ENCODE measurements at regions not wholly inside any gene's neighbourhood (a gene's known extent, or its start where the extent isn't known, plus 50 kb on each side); places are given as distances from the start of the nearest gene placed in this dataset.
"Not testable (repeated sequence)": the region's sequence is repeated elsewhere in the genome, so short reads cannot be mapped to it uniquely, and the experiment has no call there.

GRCh38 chr9:108399851-108400250 lies 455.9 kb downstream of the ACTL7B start:
- Histone ChIP-seq H3K27me3 (replicated peaks in 2 of 5; ENCODE audit: control insufficient read depth in 4 of 5, insufficient read depth in 5 of 5, low read length in 4 of 5) (no peaks in the 10 kb centered on the region), H3K4me1 (ENCODE audit: control extremely low read depth in 1 of 4, control insufficient read depth in 4 of 4, insufficient read depth in 4 of 4, low read length in 3 of 4) (no peaks in the 10 kb centered on the region), H3K9me3 (ENCODE audit: control extremely low read depth in 1 of 5, control insufficient read depth in 4 of 5, insufficient read depth in 2 of 5, low read depth in 1 of 5, low read length in 4 of 5) (peaks cover 0 to 5% (median 0%) of the 10 kb centered on the region in 5 experiments), H3K4me3 (ENCODE audit: control insufficient read depth in 1 of 7, extremely low read depth in 1 of 7, insufficient read depth in 4 of 7, low read depth in 2 of 7, low read length in 6 of 7) (no peak overlapping the region), H3K27ac (ENCODE audit: insufficient read depth in 1 of 2, low read depth in 1 of 2, low read length in 2 of 2, poor library complexity in 1 of 2, severe bottlenecking in 2 of 2) (no peak overlapping the region), H3K36me3 (ENCODE audit: control insufficient read depth in 4 of 4, insufficient read depth in 4 of 4, low read length in 3 of 4) (no peaks in the 10 kb centered on the region)
- no CpG with 5 or more reads among the region's 2 CpGs for WGBS (ENCODE audit: insufficient coverage)
- ChIA-PET POLR2A (no interaction called here), CTCF (no interaction called here)
- DNase-seq, result no peak

GRCh38 chr9:108397286-108397685 lies 458.5 kb downstream of the ACTL7B start:
- peaks cover 0 to 5% (median 0%) of the 10 kb centered on the region in 5 experiments for H3K9me3 ChIP-seq (ENCODE audit: control extremely low read depth in 1 of 5, control insufficient read depth in 4 of 5, insufficient read depth in 2 of 5, low read depth in 1 of 5, low read length in 4 of 5)
- no peak overlapping the region for H3K27ac ChIP-seq (ENCODE audit: insufficient read depth in 1 of 2, low read depth in 1 of 2, low read length in 2 of 2, poor library complexity in 1 of 2, severe bottlenecking in 2 of 2)
- H3K27me3 ChIP-seq (replicated peaks in 2 of 5; ENCODE audit: control insufficient read depth in 4 of 5, insufficient read depth in 5 of 5, low read length in 4 of 5), result no peaks in the 10 kb centered on the region
- H3K4me3 ChIP-seq (ENCODE audit: control insufficient read depth in 1 of 7, extremely low read depth in 1 of 7, insufficient read depth in 4 of 7, low read depth in 2 of 7, low read length in 6 of 7), result no peak overlapping the region
- POLR2A ChIA-PET, result no interaction called here
- no peaks in the 10 kb centered on the region for H3K36me3 ChIP-seq (ENCODE audit: control insufficient read depth in 4 of 4, insufficient read depth in 4 of 4, low read length in 3 of 4)
- no peaks in the 10 kb centered on the region for H3K4me1 ChIP-seq (ENCODE audit: control extremely low read depth in 1 of 4, control insufficient read depth in 4 of 4, insufficient read depth in 4 of 4, low read length in 3 of 4)
- CTCF ChIA-PET, result no interaction called here
- DNase-seq, result no peak

- ChIA-PET CTCF (no interaction called here), POLR2A (no interaction called here)
- Histone ChIP-seq H3K27ac (ENCODE audit: insufficient read depth in 1 of 2, low read depth in 1 of 2, low read length in 2 of 2, poor library complexity in 1 of 2, severe bottlenecking in 2 of 2) (no peak overlapping the region), H3K4me3 (ENCODE audit: control insufficient read depth in 1 of 7, extremely low read depth in 1 of 7, insufficient read depth in 4 of 7, low read depth in 2 of 7, low read length in 6 of 7) (no peak overlapping the region), H3K9me3 (ENCODE audit: control extremely low read depth in 1 of 5, control insufficient read depth in 4 of 5, insufficient read depth in 2 of 5, low read depth in 1 of 5, low read length in 4 of 5) (peaks cover 0 to 5% (median 0%) of the 10 kb centered on the region in 5 experiments), H3K36me3 (ENCODE audit: control insufficient read depth in 4 of 4, insufficient read depth in 4 of 4, low read length in 3 of 4) (no peaks in the 10 kb centered on the region), H3K27me3 (replicated peaks in 2 of 5; ENCODE audit: control insufficient read depth in 4 of 5, insufficient read depth in 5 of 5, low read length in 4 of 5) (no peaks in the 10 kb centered on the region), H3K4me1 (ENCODE audit: control extremely low read depth in 1 of 4, control insufficient read depth in 4 of 4, insufficient read depth in 4 of 4, low read length in 3 of 4) (no peaks in the 10 kb centered on the region)
- DNase-seq, result no peak
These were observed 459.2 kb downstream of the ACTL7B start for GRCh38 chr9:108396611-108397010.

GRCh38 chr9:108396193-108396592 lies 459.6 kb downstream of the ACTL7B start:
- ChIA-PET CTCF (no interaction called here), POLR2A (no interaction called here)
- peaks cover 0 to 5% (median 0%) of the 10 kb centered on the region in 5 experiments for H3K9me3 ChIP-seq (ENCODE audit: control extremely low read depth in 1 of 5, control insufficient read depth in 4 of 5, insufficient read depth in 2 of 5, low read depth in 1 of 5, low read length in 4 of 5)
- H3K4me1 ChIP-seq (ENCODE audit: control extremely low read depth in 1 of 4, control insufficient read depth in 4 of 4, insufficient read depth in 4 of 4, low read length in 3 of 4), result no peaks in the 10 kb centered on the region
- no peaks in the 10 kb centered on the region for H3K36me3 ChIP-seq (ENCODE audit: control insufficient read depth in 4 of 4, insufficient read depth in 4 of 4, low read length in 3 of 4)
- WGBS (ENCODE audit: insufficient coverage), result 100% methylated on average over 2 of the region's 4 CpGs
- no peaks in the 10 kb centered on the region for H3K27me3 ChIP-seq (replicated peaks in 2 of 5; ENCODE audit: control insufficient read depth in 4 of 5, insufficient read depth in 5 of 5, low read length in 4 of 5)
- no peak overlapping the region for H3K27ac ChIP-seq (ENCODE audit: insufficient read depth in 1 of 2, low read depth in 1 of 2, low read length in 2 of 2, poor library complexity in 1 of 2, severe bottlenecking in 2 of 2)
- DNase-seq, result no peak
- H3K4me3 ChIP-seq (ENCODE audit: control insufficient read depth in 1 of 7, extremely low read depth in 1 of 7, insufficient read depth in 4 of 7, low read depth in 2 of 7, low read length in 6 of 7), result no peak overlapping the region

DNA sequence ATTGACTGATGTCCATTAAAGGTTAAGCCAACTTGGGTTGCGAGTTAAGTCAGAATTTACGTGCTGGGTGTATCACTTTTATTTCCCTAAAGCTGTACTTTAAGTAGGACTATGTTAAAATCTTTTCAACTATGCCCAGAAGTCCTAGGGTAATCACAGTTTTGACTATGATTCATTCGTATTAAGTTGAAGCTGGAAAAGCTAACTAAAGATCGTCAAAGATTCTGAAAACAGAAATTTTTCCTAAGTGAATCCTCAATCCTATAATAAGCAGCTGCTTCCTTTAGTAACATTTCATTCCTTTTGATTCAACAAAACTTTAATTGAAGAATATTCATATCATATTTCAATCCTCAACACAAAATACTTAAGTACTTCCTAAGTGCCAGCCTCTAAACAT lies 460.4 kb downstream of the ACTL7B start:
- Histone ChIP-seq H3K27ac (ENCODE audit: insufficient read depth in 1 of 2, low read depth in 1 of 2, low read length in 2 of 2, poor library complexity in 1 of 2, severe bottlenecking in 2 of 2) (no peak overlapping the region), H3K4me3 (ENCODE audit: control insufficient read depth in 1 of 7, extremely low read depth in 1 of 7, insufficient read depth in 4 of 7, low read depth in 2 of 7, low read length in 6 of 7) (no peak overlapping the region), H3K4me1 (ENCODE audit: control extremely low read depth in 1 of 4, control insufficient read depth in 4 of 4, insufficient read depth in 4 of 4, low read length in 3 of 4) (no peaks in the 10 kb centered on the region), H3K27me3 (replicated peaks in 2 of 5; ENCODE audit: control insufficient read depth in 4 of 5, insufficient read depth in 5 of 5, low read length in 4 of 5) (no peaks in the 10 kb centered on the region), H3K36me3 (ENCODE audit: control insufficient read depth in 4 of 4, insufficient read depth in 4 of 4, low read length in 3 of 4) (no peaks in the 10 kb centered on the region), H3K9me3 (ENCODE audit: control extremely low read depth in 1 of 5, control insufficient read depth in 4 of 5, insufficient read depth in 2 of 5, low read depth in 1 of 5, low read length in 4 of 5) (peaks cover 0 to 5% (median 0%) of the 10 kb centered on the region in 5 experiments)
- WGBS (ENCODE audit: insufficient coverage), result no CpG with 5 or more reads among the region's 4 CpGs
- no peak for DNase-seq
- POLR2A ChIA-PET, result interaction anchor here (0.8 kb wide), 1 partner anchor 1004 kb away, joined by 3 read pairs; no protein-coding TSS in a partner anchor
- CTCF ChIA-PET, result no interaction called here

- H3K27ac ChIP-seq (ENCODE audit: insufficient read depth in 1 of 2, low read depth in 1 of 2, low read length in 2 of 2, poor library complexity in 1 of 2, severe bottlenecking in 2 of 2), result no peak overlapping the region
- H3K4me1 ChIP-seq (ENCODE audit: control extremely low read depth in 1 of 4, control insufficient read depth in 4 of 4, insufficient read depth in 4 of 4, low read length in 3 of 4), result no peaks in the 10 kb centered on the region
These were observed 461.1 kb downstream of the ACTL7B start for GRCh38 chr9:108394726-108395125.

GRCh38 chr9:108393481-108394001 lies 462.2 kb downstream of the ACTL7B start:
- H3K9me3 ChIP-seq (ENCODE audit: control extremely low read depth in 1 of 5, control insufficient read depth in 4 of 5, insufficient read depth in 2 of 5, low read depth in 1 of 5, low read length in 4 of 5); H3K4me1 ChIP-seq (ENCODE audit: control extremely low read depth in 1 of 4, control insufficient read depth in 4 of 4, insufficient read depth in 4 of 4, low read length in 3 of 4); H3K27ac ChIP-seq (ENCODE audit: insufficient read depth in 1 of 2, low read depth in 1 of 2, low read length in 2 of 2, poor library complexity in 1 of 2, severe bottlenecking in 2 of 2); DNase-seq; H3K27me3 ChIP-seq (replicated peaks in 2 of 5; ENCODE audit: control insufficient read depth in 4 of 5, insufficient read depth in 5 of 5, low read length in 4 of 5); H3K4me3 ChIP-seq (ENCODE audit: control insufficient read depth in 1 of 7, extremely low read depth in 1 of 7, insufficient read depth in 4 of 7, low read depth in 2 of 7, low read length in 6 of 7); H3K36me3 ChIP-seq (ENCODE audit: control insufficient read depth in 4 of 4, insufficient read depth in 4 of 4, low read length in 3 of 4); POLR2A ChIA-PET; CTCF ChIA-PET: not testable (repeated sequence)
- 96% methylated on average over 21 of the region's 31 CpGs for WGBS (ENCODE audit: insufficient coverage)

More at GRCh38 chr9:108394726-108395125, 461.1 kb downstream of the ACTL7B start:
- ChIA-PET CTCF (no interaction called here), POLR2A (no interaction called here)
- 96% methylated on average over 4 of the region's 13 CpGs for WGBS (ENCODE audit: insufficient coverage)
- Histone ChIP-seq H3K9me3 (ENCODE audit: control extremely low read depth in 1 of 5, control insufficient read depth in 4 of 5, insufficient read depth in 2 of 5, low read depth in 1 of 5, low read length in 4 of 5) (peaks cover 0 to 5% (median 0%) of the 10 kb centered on the region in 5 experiments), H3K27me3 (replicated peaks in 2 of 5; ENCODE audit: control insufficient read depth in 4 of 5, insufficient read depth in 5 of 5, low read length in 4 of 5) (no peaks in the 10 kb centered on the region), H3K4me3 (ENCODE audit: control insufficient read depth in 1 of 7, extremely low read depth in 1 of 7, insufficient read depth in 4 of 7, low read depth in 2 of 7, low read length in 6 of 7) (no peak overlapping the region), H3K36me3 (ENCODE audit: control insufficient read depth in 4 of 4, insufficient read depth in 4 of 4, low read length in 3 of 4) (no peaks in the 10 kb centered on the region)
- no peak for DNase-seq

Data from common myeloid progenitor, CD34-positive (primary cell).